CD14-positive monocyte (primary cell): ENCODE measurements at regions not wholly inside any gene's neighbourhood (a gene's known extent, or its start where the extent isn't known, plus 50 kb on each side); places are given as distances from the start of the nearest gene placed in this dataset.

Source experiments
- DNase-seq, 3 donors: peaks; one replicate each; pipeline ENCODE4 v3.0.0-alpha.2; 2011 to 2022
- H2AFZ ChIP-seq: 2 replicates; pipeline ENCODE4 v1.6.0; 2012; ENCODE audit warnings: mild to moderate bottlenecking, low read depth, low read length, inconsistent platforms; ENCODE audit not compliant: insufficient read depth, poor library complexity, severe bottlenecking
- H3K27ac ChIP-seq, 2 donors: 1 replicate in 1 of 2; 2 replicates in 1 of 2; pipeline ENCODE4 v1.5.1; 2012 to 2013; ENCODE audit warnings: low read length in 2 of 2, control low read depth in 1 of 2, inconsistent platforms in 1 of 2, low read depth in 1 of 2, mild to moderate bottlenecking in 1 of 2
- H3K27me3 ChIP-seq, 2 donors: one replicate each; pipeline versions ENCODE4 v1.6.0 to v1.6.1; 2011 to 2013; ENCODE audit warnings: low read length in 2 of 2; ENCODE audit not compliant: control insufficient read depth in 2 of 2, insufficient read depth in 2 of 2
- H3K36me3 ChIP-seq, 2 donors: replicated peaks in 1 of 2; 1 replicate in 1 of 2; 2 replicates in 1 of 2; pipeline versions ENCODE4 v1.5.1 to v1.6.1; 2012 to 2013; ENCODE audit warnings: low read length in 2 of 2, control low read depth in 1 of 2, inconsistent platforms in 1 of 2, mild to moderate bottlenecking in 1 of 2; ENCODE audit not compliant: insufficient read depth in 2 of 2, control insufficient read depth in 1 of 2
- H3K4me1 ChIP-seq, 2 donors: 1 replicate in 1 of 2; 2 replicates in 1 of 2; pipeline versions ENCODE4 v1.5.1 to v1.6.1; 2012 to 2013; ENCODE audit warnings: low read length in 2 of 2, control low read depth in 1 of 2, inconsistent platforms in 1 of 2, mild to moderate bottlenecking in 1 of 2, moderate library complexity in 1 of 2; ENCODE audit not compliant: insufficient read depth in 2 of 2, control insufficient read depth in 1 of 2
- H3K4me2 ChIP-seq: replicated peaks from 2 replicates; pipeline ENCODE3; 2012; ENCODE audit warnings: low read length, moderate library complexity, mild to moderate bottlenecking; ENCODE audit not compliant: poor library complexity, severe bottlenecking; ENCODE audit errors: extremely low read depth
- H3K4me3 ChIP-seq, 3 experiments: fragments of 200-600 bp in 1 of 3; sonication (generic) in 1 of 3; replicated peaks in 1 of 3; 1 replicate in 2 of 3; 2 replicates in 1 of 3; pipeline ENCODE4 v1.5.1; 2011 to 2013; ENCODE audit warnings: low read length in 3 of 3, mild to moderate bottlenecking in 3 of 3, control low read depth in 2 of 3, low read depth in 2 of 3, inconsistent platforms in 1 of 3, moderate library complexity in 1 of 3
- H3K79me2 ChIP-seq: 2 replicates; pipeline ENCODE4 v1.6.0; 2012; ENCODE audit warnings: mild to moderate bottlenecking, control low read depth, inconsistent platforms, low read length, moderate library complexity; ENCODE audit not compliant: insufficient read depth
- H3K9ac ChIP-seq: 2 replicates; pipeline ENCODE4 v1.6.0; 2017; ENCODE audit warnings: low read length, mild to moderate bottlenecking; ENCODE audit not compliant: insufficient read depth, poor library complexity, severe bottlenecking
- H3K9me3 ChIP-seq, 2 donors: replicated peaks in 1 of 2; 1 replicate in 1 of 2; 2 replicates in 1 of 2; pipeline versions ENCODE4 v1.5.1 to v1.6.1; 2012 to 2013; ENCODE audit warnings: low read length in 2 of 2, control low read depth in 1 of 2; ENCODE audit not compliant: control insufficient read depth in 1 of 2, insufficient read depth in 1 of 2
- H4K20me1 ChIP-seq: 2 replicates; pipeline ENCODE4 v1.6.0; 2012; ENCODE audit warnings: mild to moderate bottlenecking, low read length, control low read depth, moderate library complexity; ENCODE audit not compliant: insufficient read depth
- H3K27ac Mint-ChIP-seq, 7 donors: one replicate each; pipeline ENCODE4 v1.8.0; 2020; ENCODE audit warnings: mild to moderate bottlenecking in 7 of 7, mixed read lengths in 7 of 7, moderate library complexity in 6 of 7, inconsistent platforms in 2 of 7
- H3K27me3 Mint-ChIP-seq, 3 donors: one replicate each; pipeline ENCODE4 v1.8.0; 2021 to 2022; ENCODE audit warnings: low read depth in 3 of 3, mild to moderate bottlenecking in 3 of 3, mixed read lengths in 3 of 3, moderate library complexity in 3 of 3, inconsistent platforms in 1 of 3
- H3K36me3 Mint-ChIP-seq, 2 donors: one replicate each; pipeline ENCODE4 v1.8.0; 2020; ENCODE audit warnings: mixed read lengths in 2 of 2, inconsistent platforms in 1 of 2, mild to moderate bottlenecking in 1 of 2
- H3K4me1 Mint-ChIP-seq: one replicate; pipeline ENCODE4 v1.8.0; 2020; ENCODE audit warnings: mild to moderate bottlenecking, mixed read lengths
- H3K4me3 Mint-ChIP-seq, 2 donors: one replicate each; pipeline ENCODE4 v1.8.0; 2020; ENCODE audit warnings: mild to moderate bottlenecking in 2 of 2, mixed read lengths in 2 of 2, moderate library complexity in 1 of 2
- H3K9me3 Mint-ChIP-seq, 7 donors: one replicate each; pipeline ENCODE4 v1.8.0; 2020 to 2022; ENCODE audit warnings: mixed read lengths in 7 of 7, mild to moderate bottlenecking in 6 of 7, moderate library complexity in 6 of 7, inconsistent platforms in 2 of 7
- CTCF ChIP-seq: fragments of 200-600 bp; IDR thresholded peaks from one replicate; pipeline ENCODE4 v1.8.0; 2022; ENCODE audit warnings: antibody characterized with exemption, mild to moderate bottlenecking
- WGBS: methylation state at CpG from one replicate; pipeline ENCODE4 v1.1.5; 2013; ENCODE audit warnings: missing lambda C conversion rate; ENCODE audit not compliant: insufficient coverage; 5-methylcytosine and 5-hydroxymethylcytosine counted together
- intact Hi-C, 2 donors: fragments of 100-400 bp; cut with micrococcal nuclease; formaldehyde crosslinking; loops; one replicate each; pipeline versions ENCODE4 v1.15.0 to v1.15.1; 2023

- H3K4me1 ChIP-seq, result peaks cover 0 to 6% of the 10 kb centered on the region in 2 donors
- no peak overlapping the region for H3K4me3 ChIP-seq
- no peak overlapping the region for H2AFZ ChIP-seq
- TF ChIP-seq CTCF, result no peak
- Mint-ChIP-seq H3K27ac (no peak overlapping the region), H3K36me3 (no peaks in the 10 kb centered on the region), H3K4me1 (no peaks in the 10 kb centered on the region), H3K9me3 (no peaks in the 10 kb centered on the region), H3K4me3 (no peak overlapping the region), H3K27me3 (no peaks in the 10 kb centered on the region)
- no peaks in the 10 kb centered on the region for H3K36me3 ChIP-seq
- no peaks in the 10 kb centered on the region for H3K79me2 ChIP-seq
- H3K9ac ChIP-seq, result no peak overlapping the region
- H3K9me3 ChIP-seq, result no peaks in the 10 kb centered on the region
- intact Hi-C loops, result no loop called here
- no peaks in the 10 kb centered on the region for H3K27me3 ChIP-seq
- H3K4me2 ChIP-seq, result no peak overlapping the region
- no peaks in the 10 kb centered on the region for H4K20me1 ChIP-seq
- DNase-seq, result no peak
- no CpG with 5 or more reads among the region's 3 CpGs for WGBS
- H3K27ac ChIP-seq, result no peak overlapping the region
Measured at GRCh38 chr2:221134718-221135117, 437.4 kb downstream of the EPHA4 start.

GRCh38 chr2:221135699-221136098, 436.4 kb downstream of the EPHA4 start:
- Histone ChIP-seq H3K4me3 (no peak overlapping the region), H3K79me2 (no peaks in the 10 kb centered on the region), H3K27ac (no peak overlapping the region), H4K20me1 (no peaks in the 10 kb centered on the region), H3K9me3 (no peaks in the 10 kb centered on the region), H3K4me1 (peaks cover 0 to 6% of the 10 kb centered on the region in 2 donors), H3K27me3 (no peaks in the 10 kb centered on the region), H3K4me2 (no peak overlapping the region), H3K9ac (no peak overlapping the region), H2AFZ (no peak overlapping the region), H3K36me3 (no peaks in the 10 kb centered on the region)
- WGBS, result no CpG with 5 or more reads among the region's 1 CpG
- H3K27me3 Mint-ChIP-seq, result no peaks in the 10 kb centered on the region
- TF ChIP-seq CTCF, result no peak
- H3K4me3 Mint-ChIP-seq, result no peak overlapping the region
- H3K4me1 Mint-ChIP-seq, result no peaks in the 10 kb centered on the region
- DNase-seq, result no peak
- no peaks in the 10 kb centered on the region for H3K36me3 Mint-ChIP-seq
- H3K9me3 Mint-ChIP-seq, result peaks cover 0 to 3% (median 0%) of the 10 kb centered on the region in 7 donors
- intact Hi-C loops, result no loop called here
- no peak overlapping the region for H3K27ac Mint-ChIP-seq
